GM12891 (cell line): ENCODE measurements at regions not wholly inside any gene's neighbourhood (a gene's known extent, or its start where the extent isn't known, plus 50 kb on each side); places are given as distances from the start of the nearest gene placed in this dataset.

Experiments
- PAX5 ChIP-seq: IDR thresholded peaks from 2 replicates; pipeline ENCODE4 v1.6.1; 2011; ENCODE audit warnings: low read length, moderate library complexity, mild to moderate bottlenecking; ENCODE audit not compliant: insufficient read depth, severe bottlenecking
- POLR2A ChIP-seq: IDR thresholded peaks from 2 replicates; pipeline ENCODE4 v1.6.1; 2011; ENCODE audit warnings: low read depth, low read length, control low read depth
- POLR2AphosphoS5 ChIP-seq: IDR thresholded peaks from 2 replicates; pipeline ENCODE4 v1.6.1; 2011; ENCODE audit warnings: low read depth, low read length, control low read depth
- POU2F2 ChIP-seq: IDR thresholded peaks from 2 replicates; pipeline ENCODE4 v1.6.1; 2011; ENCODE audit warnings: low read depth, mild to moderate bottlenecking, control low read depth, low read length, moderate library complexity
- SPI1 ChIP-seq: IDR thresholded peaks from 2 replicates; pipeline ENCODE4 v1.6.1; 2011; ENCODE audit warnings: low read depth, low read length, control low read depth
- TAF1 ChIP-seq: IDR thresholded peaks from 2 replicates; pipeline ENCODE4 v1.6.1; 2011; ENCODE audit warnings: low read depth, low read length, control low read depth

DNA sequence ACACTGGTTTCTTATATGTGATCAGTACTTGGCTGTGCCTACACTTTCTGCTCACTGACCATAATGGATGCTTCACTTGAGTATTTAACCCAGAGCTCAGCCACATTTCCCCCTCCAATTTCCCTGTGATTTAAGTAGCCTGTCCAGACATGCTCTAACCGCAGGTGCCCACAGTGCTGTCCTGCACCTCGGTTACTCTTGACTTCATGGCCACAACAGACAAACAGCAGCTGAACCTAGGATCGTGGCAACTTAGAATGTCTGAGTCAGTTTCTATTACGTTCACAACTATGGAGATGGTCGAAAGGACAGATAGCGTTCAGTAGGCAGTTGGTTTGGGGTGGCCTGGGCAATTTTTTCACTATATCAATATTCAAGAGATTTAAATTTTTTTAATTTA lies 306.9 kb upstream of the SGK1 start:
- TF ChIP-seq POU2F2 (no peak), POLR2A (no peak), POLR2AphosphoS5 (no peak), TAF1 (no peak), SPI1 (no peak), PAX5 (no peak)
